H1 (cell line): ENCODE measurements at regions not wholly inside any gene's neighbourhood (a gene's known extent, or its start where the extent isn't known, plus 50 kb on each side); places are given as distances from the start of the nearest gene placed in this dataset.

Source experiments
- CTCF ChIA-PET: fragments of 300-600 bp; sonication (Branson Sonifier 250); formaldehyde crosslinking; loops from one replicate; lab custom pipeline; 2021; ENCODE audit not compliant: partially characterized antibody; lab: Charles Lee
- POLR2A ChIA-PET: fragments of 300-600 bp; sonication (Branson Sonifier 250); formaldehyde crosslinking; loops from one replicate; lab custom pipeline; 2021; ENCODE audit warnings: inconsistent platforms; ENCODE audit not compliant: partially characterized antibody; lab: Charles Lee
- DNase-seq, 2 experiments: peaks; one replicate each; pipeline versions ENCODE4 v3.0.0 to v3.0.0-alpha.2; 2010 to 2022; ENCODE audit warnings: low spot score in 2 of 2, low read depth in 1 of 2, mixed read lengths in 1 of 2
- FAIRE-seq: peaks from 2 replicates; lab custom pipeline; 2011; peaks lifted over from hg19 to GRCh38; lab: Jason Lieb, UNC
- H2AFZ ChIP-seq: 2 replicates; pipeline ENCODE4 v1.8.1; 2012; ENCODE audit warnings: low read length, inconsistent platforms
- H2AK5ac ChIP-seq: 2 replicates; pipeline ENCODE4 v1.6.1; 2013; ENCODE audit warnings: low read depth, low read length
- H2BK120ac ChIP-seq: replicated peaks from 2 replicates; pipeline ENCODE3; 2013; ENCODE audit warnings: low read depth, low read length, inconsistent platforms
- H2BK12ac ChIP-seq: 2 replicates; pipeline ENCODE4 v1.6.1; 2013; ENCODE audit warnings: low read depth, low read length
- H2BK15ac ChIP-seq: 2 replicates; pipeline ENCODE4 v1.6.1; 2013; ENCODE audit warnings: low read length
- H2BK20ac ChIP-seq: 2 replicates; pipeline ENCODE4 v1.6.1; 2013; ENCODE audit warnings: low read length
- H2BK5ac ChIP-seq: 2 replicates; pipeline ENCODE4 v1.6.1; 2013; ENCODE audit warnings: low read depth, low read length
- H3K14ac ChIP-seq: 2 replicates; pipeline ENCODE4 v1.6.1; 2013; ENCODE audit warnings: inconsistent platforms; ENCODE audit not compliant: insufficient read length
- H3K18ac ChIP-seq: 2 replicates; pipeline ENCODE4 v1.6.1; 2013; ENCODE audit warnings: low read length; ENCODE audit errors: extremely low read depth
- H3K23ac ChIP-seq: 2 replicates; pipeline ENCODE4 v1.6.1; 2013; ENCODE audit warnings: inconsistent platforms; ENCODE audit not compliant: insufficient read length
- H3K23me2 ChIP-seq: 2 replicates; pipeline ENCODE4 v1.6.1; 2013; ENCODE audit warnings: low read depth, low read length
- H3K27ac ChIP-seq: 2 replicates; pipeline ENCODE4 v1.6.1; 2011; ENCODE audit warnings: low read depth, low read length, inconsistent platforms
- H3K27me3 ChIP-seq, 4 experiments: replicated peaks in 1 of 4; 1 replicate in 1 of 4; 2 replicates in 3 of 4; pipeline versions ENCODE4 v1.6.1 to v1.8.1; 2011 to 2013; ENCODE audit warnings: low read length in 3 of 4, mild to moderate bottlenecking in 3 of 4, inconsistent platforms in 2 of 4, mixed read lengths in 2 of 4, moderate library complexity in 1 of 4; ENCODE audit not compliant: control insufficient read depth in 3 of 4, insufficient read depth in 3 of 4; ENCODE audit errors: extremely low read depth in 1 of 4
- H3K36me3 ChIP-seq, 4 experiments: 2 replicates each; pipeline versions ENCODE4 v1.6.1 to v1.8.1; 2011 to 2013; ENCODE audit warnings: mild to moderate bottlenecking in 4 of 4, low read length in 3 of 4, moderate library complexity in 2 of 4, control low read depth in 1 of 4, inconsistent platforms in 1 of 4; ENCODE audit not compliant: insufficient read depth in 4 of 4, control insufficient read depth in 2 of 4
- H3K4ac ChIP-seq: replicated peaks from 2 replicates; pipeline ENCODE3; 2013; ENCODE audit warnings: low read length, low read depth, mixed read lengths, inconsistent platforms; ENCODE audit not compliant: insufficient read length
- H3K4me1 ChIP-seq, 4 experiments: replicated peaks in 1 of 4; 1 replicate in 1 of 4; 2 replicates in 3 of 4; pipeline versions ENCODE4 v1.6.1 to v1.8.1; 2011 to 2013; ENCODE audit warnings: low read length in 3 of 4, inconsistent platforms in 2 of 4, mixed read lengths in 1 of 4; ENCODE audit not compliant: insufficient read depth in 4 of 4, control insufficient read depth in 3 of 4
- H3K4me2 ChIP-seq, 2 experiments: 2 replicates each; pipeline versions ENCODE4 v1.6.1 to v1.8.1; 2011 to 2013; ENCODE audit warnings: low read depth in 2 of 2, low read length in 2 of 2, control low read depth in 1 of 2, inconsistent platforms in 1 of 2, mild to moderate bottlenecking in 1 of 2; ENCODE audit not compliant: insufficient read depth in 1 of 2
- H3K4me3 ChIP-seq, 4 experiments: fragments of 200-600, 300-600 bp in 1 of 4; sonication (generic), shearing (Covaris generic), sonication (Bioruptor Twin) in 1 of 4; 2 replicates each; pipeline versions ENCODE4 v1.5.1 to v1.8.1; 2011 to 2016; ENCODE audit warnings: low read length in 4 of 4, low read depth in 3 of 4, control low read depth in 2 of 4, inconsistent platforms in 2 of 4, mild to moderate bottlenecking in 2 of 4, mixed read lengths in 1 of 4, moderate library complexity in 1 of 4; ENCODE audit not compliant: insufficient read depth in 2 of 4; ENCODE audit errors: extremely low read depth in 1 of 4
- H3K56ac ChIP-seq: replicated peaks from 2 replicates; pipeline ENCODE3; 2013; ENCODE audit warnings: low read depth, mild to moderate bottlenecking, mixed read lengths, low read length, inconsistent platforms; ENCODE audit not compliant: insufficient read length
- H3K79me1 ChIP-seq: 2 replicates; pipeline ENCODE4 v1.6.1; 2013; ENCODE audit warnings: low read depth, low read length, control low read depth
- H3K79me2 ChIP-seq, 2 experiments: 2 replicates each; pipeline versions ENCODE4 v1.6.1 to v1.8.1; 2012 to 2013; ENCODE audit warnings: low read length in 2 of 2, mild to moderate bottlenecking in 2 of 2, inconsistent platforms in 1 of 2; ENCODE audit not compliant: insufficient read depth in 2 of 2, control insufficient read depth in 1 of 2
- H3K9ac ChIP-seq, 4 experiments: replicated peaks in 1 of 4; 1 replicate in 1 of 4; 2 replicates in 3 of 4; pipeline versions ENCODE4 v1.6.1 to v1.8.1; 2011 to 2013; ENCODE audit warnings: low read depth in 3 of 4, low read length in 3 of 4, control low read depth in 2 of 4, mild to moderate bottlenecking in 2 of 4, moderate library complexity in 2 of 4, inconsistent platforms in 1 of 4; ENCODE audit errors: extremely low read depth in 1 of 4
- H3K9me3 ChIP-seq, 2 experiments: 2 replicates each; pipeline versions ENCODE4 v1.6.1 to v1.8.1; 2012 to 2013; ENCODE audit warnings: mild to moderate bottlenecking in 2 of 2, moderate library complexity in 2 of 2, control low read depth in 1 of 2, inconsistent platforms in 1 of 2, low read depth in 1 of 2, low read length in 1 of 2, mixed read lengths in 1 of 2; ENCODE audit not compliant: insufficient read depth in 2 of 2
- H4K20me1 ChIP-seq, 2 experiments: replicated peaks in 1 of 2; 2 replicates each; pipeline versions ENCODE3 to v1.8.1; 2011 to 2013; ENCODE audit warnings: inconsistent platforms in 2 of 2, low read length in 2 of 2, mild to moderate bottlenecking in 1 of 2; ENCODE audit not compliant: insufficient read depth in 2 of 2, control insufficient read depth in 1 of 2
- H4K5ac ChIP-seq: 2 replicates; pipeline ENCODE4 v1.6.1; 2013; ENCODE audit warnings: low read length, low read depth, mixed read lengths, inconsistent platforms; ENCODE audit not compliant: insufficient read length
- H4K8ac ChIP-seq: 2 replicates; pipeline ENCODE4 v1.8.0; 2013; ENCODE audit warnings: mild to moderate bottlenecking, moderate library complexity, low read length, inconsistent platforms; ENCODE audit not compliant: insufficient read depth; ENCODE audit errors: extremely low read depth
- H4K91ac ChIP-seq: replicated peaks from 2 replicates; pipeline ENCODE3; 2013; ENCODE audit warnings: low read length, mixed read lengths, inconsistent platforms; ENCODE audit not compliant: insufficient read length
- ATF2 ChIP-seq: IDR thresholded peaks from 2 replicates; pipeline ENCODE4 v1.6.1; 2012; ENCODE audit warnings: low read length, inconsistent platforms
- ATF3 ChIP-seq: IDR thresholded peaks from 2 replicates; pipeline ENCODE4 v1.6.1; 2011; ENCODE audit warnings: low read depth, mild to moderate bottlenecking, low read length; ENCODE audit not compliant: insufficient read depth
- BACH1 ChIP-seq: IDR thresholded peaks from 2 replicates; pipeline ENCODE4 v1.6.1; 2012; ENCODE audit warnings: low read length, improper control_type of control experiment
- CBX5 ChIP-seq: fragments of 300-800, 300-1000 bp; sonication (generic); IDR thresholded peaks from 2 replicates; pipeline ENCODE4 v1.7.1; 2016; ENCODE audit warnings: antibody characterized with exemption, low read length, low read depth
- CHD1 ChIP-seq: IDR thresholded peaks from 2 replicates; pipeline ENCODE4 v1.6.1; 2012; ENCODE audit warnings: low read depth, low read length, improper control_type of control experiment
- CHD2 ChIP-seq: IDR thresholded peaks from 2 replicates; pipeline ENCODE4 v1.6.1; 2012; ENCODE audit warnings: low read length, improper control_type of control experiment
- CREB1 ChIP-seq: IDR thresholded peaks from 2 replicates; pipeline ENCODE4 v1.6.1; 2012; ENCODE audit warnings: inconsistent platforms
- CTBP2 ChIP-seq: IDR thresholded peaks from 2 replicates; pipeline ENCODE4 v1.7.0; 2011; ENCODE audit warnings: borderline replicate concordance, mild to moderate bottlenecking, moderate library complexity, mixed read lengths, low read length; ENCODE audit not compliant: insufficient read depth, insufficient read length
- KDM5A ChIP-seq: fragments of 200-600 bp; IDR thresholded peaks from 2 replicates; pipeline ENCODE4 v1.7.1; 2012; ENCODE audit warnings: mild to moderate bottlenecking, low read length, inconsistent platforms, mixed read lengths
- POLR2AphosphoS5 ChIP-seq: IDR thresholded peaks from 2 replicates; pipeline ENCODE4 v1.6.1; 2011; ENCODE audit warnings: low read depth, low read length
- TCF12 ChIP-seq: IDR thresholded peaks from 2 replicates; pipeline ENCODE4 v1.6.1; 2011; ENCODE audit warnings: low read depth, mild to moderate bottlenecking, low read length
- TEAD4 ChIP-seq: IDR thresholded peaks from 2 replicates; pipeline ENCODE4 v1.6.1; 2012; ENCODE audit warnings: low read depth, low read length, inconsistent platforms, mixed read lengths
- ZNF274 ChIP-seq: IDR thresholded peaks from 2 replicates; pipeline ENCODE4 v1.7.0; 2012; ENCODE audit warnings: low read length, borderline replicate concordance; ENCODE audit errors: extremely low read depth
- WGBS, 2 experiments: shearing (Covaris generic) in 1 of 2; methylation state at CpG; one replicate each; pipeline versions ENCODE4 v1.1.6 to v1.1.7; 2013 to 2015; ENCODE audit warnings: low lambda C conversion rate in 2 of 2, mixed read lengths in 2 of 2, inconsistent platforms in 1 of 2, low coverage in 1 of 2, missing lambda C conversion rate in 1 of 2; ENCODE audit not compliant: insufficient replicate concordance in 2 of 2, insufficient coverage in 1 of 2, insufficient read length in 1 of 2; ENCODE audit errors: extremely low coverage in 1 of 2, missing lambda C conversion rate in 1 of 2; 5-methylcytosine and 5-hydroxymethylcytosine counted together

GRCh38 chr5:111598996-111599395, 86.7 kb upstream of the STARD4 start:
- H3K36me3 ChIP-seq: no peaks in the 10 kb centered on the region
- H3K14ac ChIP-seq: no peak overlapping the region
- no peak for FAIRE-seq
- no peak overlapping the region for H3K9ac ChIP-seq
- CTCF ChIA-PET: interaction anchor here (1.0 kb wide), 2 partner anchors 65 to 68 kb away, joined by 3 read pairs; no protein-coding TSS in a partner anchor
- no peaks in the 10 kb centered on the region for H3K27me3 ChIP-seq
- no peak for DNase-seq
- no peak overlapping the region for H2BK12ac ChIP-seq
- 92% methylated on average over 2 of the region's 2 CpGs; no CpG with 5 or more reads in 1 of the 2 experiments for WGBS, 2 experiments
- no peak overlapping the region for H2AK5ac ChIP-seq
- H3K4ac ChIP-seq: no peak overlapping the region
- no peaks in the 10 kb centered on the region for H4K20me1 ChIP-seq
- H3K79me1 ChIP-seq: no peaks in the 10 kb centered on the region
- H3K23me2 ChIP-seq: no peaks in the 10 kb centered on the region
- H2BK15ac ChIP-seq: no peak overlapping the region
- no peak overlapping the region for H3K23ac ChIP-seq
- no peak overlapping the region for H3K56ac ChIP-seq
- no peak overlapping the region for H2BK20ac ChIP-seq
- no peak overlapping the region for H3K18ac ChIP-seq
- H3K4me1 ChIP-seq: peaks cover 0 to 2% (median under 1%) of the 10 kb centered on the region in 4 experiments; a peak in 1 of 7 replicates
- POLR2A ChIA-PET: no interaction called here
- H2BK5ac ChIP-seq: no peak overlapping the region
- H3K79me2 ChIP-seq: no peaks in the 10 kb centered on the region
- H3K9me3 ChIP-seq: no peaks in the 10 kb centered on the region
- H3K4me3 ChIP-seq: no peak overlapping the region
- no peak overlapping the region for H2AFZ ChIP-seq
- no peak for TF ChIP-seq ATF3
- no peak for TF ChIP-seq ATF2
- TF ChIP-seq CHD2: no peak
- no peak for TF ChIP-seq CREB1
- TF ChIP-seq POLR2AphosphoS5: no peak
- TF ChIP-seq CHD1: no peak
- TF ChIP-seq BACH1: no peak
- no peak for TF ChIP-seq CTBP2
- no peak for TF ChIP-seq KDM5A
- no peak for TF ChIP-seq TEAD4
- TF ChIP-seq CBX5: no peak
- TF ChIP-seq TCF12: no peak
- TF ChIP-seq ZNF274: no peak
- H3K4me2 ChIP-seq: no peak overlapping the region
- no peak overlapping the region for H3K27ac ChIP-seq
- no peak overlapping the region for H4K8ac ChIP-seq
- no peak overlapping the region for H2BK120ac ChIP-seq
- no peak overlapping the region for H4K5ac ChIP-seq
- H4K91ac ChIP-seq: no peak overlapping the region
